ENCODE measurements at regions not wholly inside any gene's neighbourhood (a gene's known extent, or its start where the extent isn't known, plus 50 kb on each side); places are given as distances from the start of the nearest gene placed in this dataset.
"Not testable (repeated sequence)": the region's sequence is repeated elsewhere in the genome, so short reads cannot be mapped to it uniquely, and the experiment has no call there.

DNA sequence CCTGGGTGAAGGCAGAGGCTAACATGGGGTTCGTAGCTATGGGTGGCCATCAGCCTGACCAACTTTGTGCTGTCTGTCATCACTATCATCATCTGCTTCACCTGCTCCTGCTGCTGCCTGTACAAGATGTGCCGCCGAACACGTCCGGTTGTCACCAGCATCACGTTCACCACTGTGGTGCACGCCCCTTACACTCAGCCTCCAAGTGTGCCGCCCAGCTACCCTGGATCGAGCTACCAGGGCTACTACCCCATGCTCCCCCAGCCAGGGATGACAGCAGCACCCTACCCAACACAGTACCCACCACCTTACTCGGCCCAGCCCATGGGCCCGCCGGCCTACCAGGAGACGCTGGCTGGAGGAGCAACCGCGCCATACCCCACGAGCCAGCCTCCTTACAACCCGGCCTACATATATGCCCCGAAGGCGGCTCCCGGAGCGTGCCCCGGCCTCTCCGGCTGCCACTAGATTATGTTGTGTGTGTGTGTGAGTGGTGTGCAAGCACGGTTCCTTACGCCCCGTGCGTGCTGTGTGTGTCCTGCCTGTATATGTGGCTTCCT is 213.4 kb upstream of the XIST start:
- no peaks in the 10 kb centered on the region for H3K4me1 Mint-ChIP-seq
- no peak for ATAC-seq (replicated peaks)
- H3K36me3 Mint-ChIP-seq (ENCODE audit: low read depth) = no peaks in the 10 kb centered on the region
- H3K27ac Mint-ChIP-seq = no peak overlapping the region
- peaks cover 5% of the 10 kb centered on the region for H3K9me3 Mint-ChIP-seq
- H3K27me3 Mint-ChIP-seq = no peaks in the 10 kb centered on the region
- H3K4me3 Mint-ChIP-seq = no peak overlapping the region

DNA sequence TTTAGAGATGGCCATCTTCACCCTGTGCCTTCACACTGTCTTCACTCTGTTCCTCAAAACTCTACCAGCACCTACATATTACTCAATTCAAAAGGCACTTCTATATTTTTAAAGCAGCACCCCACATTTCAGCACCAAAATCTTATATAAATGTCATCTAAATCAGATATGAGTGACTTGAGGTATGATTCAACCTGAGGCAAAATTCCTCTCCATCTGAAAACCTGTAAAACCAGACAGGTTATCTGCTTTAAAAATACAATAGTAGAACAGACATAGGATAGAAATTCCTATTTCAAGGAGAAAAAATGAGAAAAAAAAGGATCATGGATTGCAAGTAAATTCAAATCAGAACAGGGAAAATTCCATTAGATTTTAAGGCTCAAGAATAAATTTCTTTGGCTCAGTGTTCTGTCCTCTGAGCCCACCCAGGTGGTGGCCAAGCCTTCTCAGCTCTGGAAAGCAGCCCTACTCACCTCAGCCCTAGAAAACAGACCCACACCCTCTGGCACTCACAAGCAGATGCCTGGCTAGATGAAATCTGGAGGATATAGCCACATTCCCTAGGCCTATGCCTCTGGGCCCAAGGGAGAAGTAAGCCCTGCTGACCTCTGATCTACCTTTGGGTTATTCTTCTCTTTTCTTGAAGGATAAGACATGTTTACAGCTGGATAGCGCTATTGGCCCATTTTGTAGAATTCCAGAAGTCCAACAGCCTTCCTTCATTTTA is 211.1 kb upstream of the XIST start:
- no peak for ATAC-seq (replicated peaks)
- H3K4me1 Mint-ChIP-seq = no peaks in the 10 kb centered on the region
- H3K27ac Mint-ChIP-seq = no peak overlapping the region
- H3K27me3 Mint-ChIP-seq = no peaks in the 10 kb centered on the region
- no peak overlapping the region for H3K4me3 Mint-ChIP-seq
- H3K9me3 Mint-ChIP-seq = peaks cover 2% of the 10 kb centered on the region
- no peaks in the 10 kb centered on the region for H3K36me3 Mint-ChIP-seq (ENCODE audit: low read depth)

DNA sequence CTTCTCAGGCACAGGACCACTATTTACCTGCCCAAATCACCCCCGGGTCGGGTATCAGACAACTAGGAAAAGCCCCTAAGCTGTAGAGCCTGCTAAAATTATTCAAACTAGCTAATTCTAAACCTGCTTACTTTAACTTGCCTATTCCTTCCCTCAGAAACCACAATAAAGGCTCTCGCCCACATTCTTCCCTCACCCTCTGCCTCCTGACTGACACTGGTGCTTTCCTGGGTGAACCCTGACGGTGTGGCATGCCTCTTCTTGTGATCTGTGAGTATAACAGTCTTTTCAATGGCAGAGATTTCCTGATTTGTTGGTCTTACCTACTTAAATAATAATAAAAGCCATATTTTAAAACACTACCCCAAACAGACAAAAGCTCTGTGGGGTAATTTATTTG is 209.4 kb upstream of the XIST start:
- H3K4me3 Mint-ChIP-seq = no peak overlapping the region
- H3K27ac Mint-ChIP-seq = no peak overlapping the region
- H3K9me3 Mint-ChIP-seq = no peaks in the 10 kb centered on the region
- ATAC-seq (replicated peaks) = no peak
- H3K36me3 Mint-ChIP-seq (ENCODE audit: low read depth) = no peaks in the 10 kb centered on the region
- H3K27me3 Mint-ChIP-seq = no peaks in the 10 kb centered on the region
- H3K4me1 Mint-ChIP-seq = no peaks in the 10 kb centered on the region

DNA sequence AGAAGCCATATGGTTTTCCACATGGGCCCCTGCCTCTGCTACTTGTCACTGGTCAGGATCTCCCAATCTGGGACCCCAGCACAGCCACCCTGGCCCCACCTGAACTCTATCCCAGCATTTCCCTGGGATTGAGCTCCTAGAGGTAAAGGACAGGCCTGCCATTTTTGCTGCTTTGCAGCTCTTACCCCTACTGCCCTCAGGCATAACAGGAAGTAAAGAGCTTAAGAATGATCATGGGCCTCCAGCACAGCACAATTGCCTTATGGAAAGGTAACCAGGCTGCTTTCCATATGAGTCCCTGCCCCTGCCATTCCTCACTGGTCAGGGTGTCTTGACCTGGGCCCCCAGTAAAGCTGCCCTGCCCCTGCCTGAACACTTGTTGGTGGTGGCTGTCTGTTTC is 196.6 kb upstream of the XIST start:
- Mint-ChIP-seq H3K36me3 (ENCODE audit: low read depth) (no peaks in the 10 kb centered on the region), H3K9me3 (no peaks in the 10 kb centered on the region), H3K27ac (no peak overlapping the region), H3K4me3 (no peak overlapping the region), H3K4me1 (no peaks in the 10 kb centered on the region), H3K27me3 (no peaks in the 10 kb centered on the region)
- no peak for ATAC-seq (replicated peaks)

DNA sequence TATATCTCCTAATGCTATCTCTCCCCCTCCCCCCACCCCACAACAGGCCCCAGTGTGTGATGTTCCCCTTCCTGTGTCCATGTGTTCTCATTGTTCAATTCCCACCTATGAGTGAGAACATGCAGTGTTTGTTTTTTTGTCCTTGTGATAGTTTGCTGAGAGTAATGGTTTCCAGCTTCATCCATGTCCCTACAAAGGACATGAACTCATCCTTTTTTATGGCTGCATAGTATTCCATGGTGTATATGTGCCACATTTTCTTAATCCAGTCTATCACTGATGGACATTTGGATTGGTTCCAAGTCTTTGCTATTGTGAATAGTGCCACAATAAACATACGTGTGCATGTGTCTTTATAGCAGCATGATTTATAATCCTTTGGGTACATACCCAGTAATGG is 181.6 kb upstream of the XIST start:
- not testable (repeated sequence) for H3K4me3 Mint-ChIP-seq; H3K27me3 Mint-ChIP-seq; H3K27ac Mint-ChIP-seq; H3K9me3 Mint-ChIP-seq; ATAC-seq (replicated peaks); H3K36me3 Mint-ChIP-seq (ENCODE audit: low read depth); H3K4me1 Mint-ChIP-seq

DNA sequence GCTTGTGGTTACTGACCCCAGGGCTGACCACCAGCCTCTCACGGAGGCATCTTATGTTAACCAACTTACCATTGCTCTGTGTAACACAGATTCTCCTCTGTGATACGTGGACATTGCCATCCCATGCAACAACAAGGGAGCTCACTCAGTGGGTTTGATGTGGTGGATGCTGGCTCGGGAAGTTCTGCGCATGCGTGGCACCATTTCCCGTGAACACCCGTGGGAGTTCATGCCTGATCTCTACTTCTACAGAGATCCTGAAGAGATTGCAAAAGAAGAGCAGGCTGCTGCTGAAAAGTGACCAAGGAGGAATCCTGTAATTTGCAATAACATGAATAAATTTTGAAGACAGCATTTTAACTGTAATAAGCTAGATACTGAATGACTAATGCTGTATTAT is 179.0 kb upstream of the XIST start:
- H3K4me1 Mint-ChIP-seq = not testable (repeated sequence)

DNA sequence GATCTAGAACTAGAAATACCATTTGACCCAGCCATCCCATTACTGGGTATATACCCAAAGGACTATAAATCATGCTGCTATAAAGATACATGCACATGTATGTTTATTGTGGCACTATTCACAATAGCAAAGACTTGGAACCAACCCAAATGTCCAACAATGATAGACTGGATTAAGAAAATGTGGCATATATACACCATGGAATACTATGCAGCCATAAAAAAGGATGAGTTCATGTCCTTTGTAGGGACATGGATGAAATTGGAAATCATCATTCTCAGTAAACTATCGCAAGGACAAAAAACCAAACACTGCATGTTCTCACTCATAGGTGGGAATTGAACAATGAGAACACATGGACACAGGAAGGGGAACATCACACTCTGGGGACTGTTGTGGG is 178.3 kb upstream of the XIST start:
- not testable (repeated sequence) for H3K36me3 Mint-ChIP-seq (ENCODE audit: low read depth); H3K4me3 Mint-ChIP-seq; H3K27ac Mint-ChIP-seq; H3K27me3 Mint-ChIP-seq; ATAC-seq (replicated peaks); H3K9me3 Mint-ChIP-seq; H3K4me1 Mint-ChIP-seq

More for the DNA sequence above, 179.0 kb upstream of the XIST start:
- not testable (repeated sequence) for H3K9me3 Mint-ChIP-seq; H3K27ac Mint-ChIP-seq; ATAC-seq (replicated peaks); H3K4me3 Mint-ChIP-seq; H3K27me3 Mint-ChIP-seq; H3K36me3 Mint-ChIP-seq (ENCODE audit: low read depth)

DNA sequence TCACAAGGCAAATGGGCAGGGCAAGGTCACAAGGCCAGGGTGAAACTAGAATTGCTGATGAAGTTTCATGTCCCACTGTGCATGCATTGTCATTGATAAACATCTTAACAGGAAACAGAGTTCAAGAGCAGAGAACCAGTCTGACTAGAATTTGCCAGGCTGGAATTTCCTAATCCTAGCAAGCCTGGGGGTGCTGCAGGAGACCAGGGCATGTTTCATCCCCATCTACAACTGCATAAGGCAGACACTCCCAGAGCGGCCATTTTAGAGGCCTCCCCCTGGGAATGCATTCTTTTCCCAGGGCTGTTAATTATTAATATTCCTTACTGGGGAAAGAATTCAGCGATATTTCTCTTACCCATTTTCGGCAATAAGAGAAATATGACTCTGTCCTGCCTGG is 172.6 kb upstream of the XIST start:
- H3K9me3 Mint-ChIP-seq; H3K36me3 Mint-ChIP-seq (ENCODE audit: low read depth); H3K4me3 Mint-ChIP-seq; ATAC-seq (replicated peaks); H3K27me3 Mint-ChIP-seq; H3K4me1 Mint-ChIP-seq; H3K27ac Mint-ChIP-seq: not testable (repeated sequence)

DNA sequence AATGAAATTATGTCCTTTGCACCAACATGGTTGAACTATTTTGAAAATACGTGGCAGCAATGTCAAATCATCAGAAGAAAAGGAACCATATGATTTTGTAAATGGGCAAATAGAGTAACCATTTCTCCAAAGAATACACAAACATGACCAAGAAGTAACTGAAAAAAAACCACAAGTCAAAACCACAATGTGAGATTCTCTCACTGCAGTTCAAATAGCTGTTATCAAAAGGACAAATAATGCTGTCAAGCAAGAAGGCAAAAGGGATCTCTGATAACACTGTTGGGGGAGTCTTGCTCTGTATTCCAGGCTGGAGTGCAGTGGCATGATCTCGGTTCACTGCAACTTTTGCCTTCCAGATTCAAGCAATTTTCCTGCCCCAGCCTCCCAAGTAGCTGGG is 170.7 kb upstream of the XIST start:
- H3K4me1 Mint-ChIP-seq = no peaks in the 10 kb centered on the region
- peaks cover 3% of the 10 kb centered on the region for H3K27me3 Mint-ChIP-seq
- peaks cover 8% of the 10 kb centered on the region for H3K9me3 Mint-ChIP-seq
- ATAC-seq (replicated peaks) = no peak
- no peak overlapping the region for H3K27ac Mint-ChIP-seq
- H3K4me3 Mint-ChIP-seq = no peak overlapping the region
- H3K36me3 Mint-ChIP-seq (ENCODE audit: low read depth) = no peaks in the 10 kb centered on the region

DNA sequence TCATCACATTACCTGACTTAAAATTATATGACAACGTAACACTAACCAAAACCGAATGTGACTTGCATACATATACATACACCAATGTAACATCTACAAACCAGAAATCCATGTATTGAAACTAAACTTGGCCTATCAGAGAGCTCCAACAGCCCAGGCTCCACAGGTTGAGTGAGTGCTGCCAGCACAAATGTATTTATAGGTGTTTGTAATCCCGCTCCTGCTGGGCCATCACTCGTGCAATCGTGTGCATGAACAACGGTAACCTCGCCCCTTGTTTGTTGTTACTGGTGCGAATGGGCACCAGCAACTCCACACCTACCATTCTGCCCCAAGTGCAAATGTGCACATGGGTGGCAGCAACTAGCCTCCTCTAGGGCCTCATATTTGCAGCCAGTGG is 165.7 kb upstream of the XIST start:
- Mint-ChIP-seq H3K27me3 (peaks cover 3% of the 10 kb centered on the region), H3K36me3 (ENCODE audit: low read depth) (no peaks in the 10 kb centered on the region), H3K27ac (no peak overlapping the region), H3K9me3 (peaks cover 4% of the 10 kb centered on the region), H3K4me1 (no peaks in the 10 kb centered on the region), H3K4me3 (no peak overlapping the region)
- ATAC-seq (replicated peaks) = no peak

DNA sequence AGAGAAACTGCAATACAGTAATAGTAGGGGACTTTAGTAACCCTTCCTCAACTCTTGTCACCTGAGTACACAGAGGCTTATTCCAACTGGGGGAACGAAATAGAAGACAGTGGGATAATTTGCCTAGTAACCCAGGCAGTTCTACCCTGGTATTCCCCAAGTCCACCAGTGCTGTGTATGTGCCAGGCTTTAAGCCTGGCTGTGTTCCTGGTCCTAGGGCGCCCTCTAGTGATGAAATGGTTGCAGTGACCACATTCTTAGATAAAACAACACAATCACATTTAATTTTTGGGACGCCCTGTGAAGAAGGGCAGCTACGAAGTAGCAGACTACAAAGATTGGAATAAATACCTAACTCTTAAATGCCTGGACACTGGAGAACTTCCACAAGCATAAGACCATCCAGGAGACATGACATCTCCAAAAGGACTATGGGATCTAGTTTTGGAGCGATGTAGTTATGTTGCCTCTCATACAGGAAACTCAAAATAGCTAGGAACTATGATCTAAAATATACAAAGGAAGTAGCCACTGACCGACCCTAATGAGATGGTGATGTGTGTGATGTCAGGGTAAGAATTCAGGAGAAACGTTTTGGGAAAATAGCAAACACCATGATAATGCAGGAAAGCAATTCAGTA is 163.0 kb upstream of the XIST start:
- H3K27ac Mint-ChIP-seq = no peak overlapping the region
- peak; percentile 62 for ATAC-seq (replicated peaks)
- no peaks in the 10 kb centered on the region for H3K36me3 Mint-ChIP-seq (ENCODE audit: low read depth)
- peaks cover 2% of the 10 kb centered on the region for H3K27me3 Mint-ChIP-seq
- peaks cover 2% of the 10 kb centered on the region for H3K9me3 Mint-ChIP-seq
- H3K4me3 Mint-ChIP-seq = no peak overlapping the region
- no peaks in the 10 kb centered on the region for H3K4me1 Mint-ChIP-seq

DNA sequence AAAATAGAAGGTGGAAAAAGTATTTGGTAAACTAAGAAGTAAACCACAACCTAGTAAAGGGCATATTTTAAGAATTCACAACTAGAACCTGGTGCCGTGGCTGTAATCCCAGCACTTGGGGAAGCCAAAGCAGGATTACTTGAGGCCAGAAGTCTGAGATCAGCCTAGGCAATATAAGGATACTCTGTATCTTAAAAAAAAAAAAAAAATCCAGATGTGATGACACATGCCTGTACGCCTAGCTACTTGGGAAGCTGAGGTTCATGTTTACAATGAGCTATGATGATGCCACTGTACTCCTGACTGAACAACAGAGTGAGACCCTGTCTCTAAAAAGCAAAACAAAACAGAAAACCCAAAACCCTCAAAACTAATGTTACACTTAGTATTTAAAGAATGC is 156.5 kb upstream of the XIST start:
- no peak for ATAC-seq (replicated peaks)
- Mint-ChIP-seq H3K27ac (no peak overlapping the region), H3K36me3 (ENCODE audit: low read depth) (peaks cover 7% of the 10 kb centered on the region), H3K4me1 (no peaks in the 10 kb centered on the region), H3K27me3 (no peaks in the 10 kb centered on the region), H3K4me3 (no peak overlapping the region), H3K9me3 (no peaks in the 10 kb centered on the region)

DNA sequence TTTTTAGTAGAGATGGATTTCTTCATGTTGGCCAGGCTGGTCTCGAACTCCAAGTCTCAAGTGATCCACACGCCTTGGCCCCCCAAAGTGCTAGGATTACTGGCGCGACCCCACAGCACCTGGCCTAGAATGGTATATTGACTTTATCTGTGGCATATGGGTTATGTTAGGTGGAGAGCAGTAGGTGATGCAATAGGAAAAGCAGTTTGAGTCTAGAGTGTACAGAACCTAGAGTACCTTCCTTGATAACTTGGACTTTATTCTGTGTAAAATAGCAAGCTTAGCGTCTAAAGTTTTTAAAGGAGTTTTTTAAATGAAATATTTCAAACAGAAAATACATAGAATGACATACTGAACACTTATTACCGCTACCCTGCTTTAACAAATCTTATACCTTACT is 139.5 kb upstream of the XIST start:
- no peak for ATAC-seq (replicated peaks)
- Mint-ChIP-seq H3K27ac (no peak overlapping the region), H3K36me3 (ENCODE audit: low read depth) (peaks cover 39% of the 10 kb centered on the region), H3K4me3 (no peak overlapping the region), H3K4me1 (no peaks in the 10 kb centered on the region), H3K27me3 (no peaks in the 10 kb centered on the region), H3K9me3 (no peaks in the 10 kb centered on the region)

DNA sequence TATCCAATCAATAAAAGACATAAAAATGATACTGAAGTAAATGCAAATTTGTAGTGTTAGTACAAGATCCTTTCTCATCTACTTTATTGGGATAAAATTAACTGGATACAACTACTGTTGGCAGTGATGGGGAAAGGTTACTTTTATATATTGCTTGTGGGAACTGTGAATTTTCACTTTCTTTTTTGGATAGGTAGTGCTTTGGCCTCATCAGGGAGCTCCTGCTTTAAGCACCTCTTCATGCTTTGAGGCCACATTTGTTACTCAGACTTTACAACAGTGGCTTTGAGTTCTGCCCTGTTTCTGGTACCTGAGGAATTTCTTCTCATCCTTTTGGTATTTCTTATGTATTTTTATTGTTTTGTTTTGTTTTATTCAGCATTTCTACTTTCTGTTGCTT is 134.7 kb upstream of the XIST start:
- no peaks in the 10 kb centered on the region for H3K9me3 Mint-ChIP-seq
- no peaks in the 10 kb centered on the region for H3K27me3 Mint-ChIP-seq
- no peaks in the 10 kb centered on the region for H3K4me1 Mint-ChIP-seq
- no peak for ATAC-seq (replicated peaks)
- no peak overlapping the region for H3K4me3 Mint-ChIP-seq
- no peak overlapping the region for H3K27ac Mint-ChIP-seq
- peaks cover 30% of the 10 kb centered on the region for H3K36me3 Mint-ChIP-seq (ENCODE audit: low read depth)

DNA sequence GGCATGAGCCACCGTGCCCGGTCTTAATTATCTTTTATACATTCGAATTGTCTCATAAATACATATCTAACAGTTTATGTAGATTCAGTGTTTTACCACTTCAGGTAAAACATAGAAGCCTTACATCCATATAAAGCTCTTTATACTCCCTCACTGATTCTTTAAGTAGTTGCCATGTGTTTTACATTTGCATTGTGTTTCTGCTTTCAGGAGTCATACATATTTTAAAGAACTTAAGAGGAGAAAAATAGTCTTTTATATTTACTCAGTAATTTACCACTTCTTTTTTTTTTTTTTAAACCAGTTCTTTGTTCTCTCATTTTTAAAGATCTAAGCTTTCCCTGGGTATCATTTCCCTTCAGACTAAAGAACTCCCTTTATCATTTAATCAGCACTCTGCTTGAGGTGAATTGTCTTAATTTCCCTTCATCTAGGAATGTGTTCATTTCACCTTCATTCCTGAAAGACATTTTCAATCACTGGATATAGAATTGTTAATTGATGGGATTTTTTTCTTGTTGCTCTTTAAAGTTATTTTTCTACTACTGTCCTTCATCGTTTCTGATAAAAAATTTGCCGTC is 127.1 kb upstream of the XIST start:
- Mint-ChIP-seq H3K9me3 (no peaks in the 10 kb centered on the region), H3K27me3 (no peaks in the 10 kb centered on the region)

More for the DNA sequence above, 127.1 kb upstream of the XIST start:
- Mint-ChIP-seq H3K4me3 (no peak overlapping the region), H3K36me3 (ENCODE audit: low read depth) (peaks cover 10% of the 10 kb centered on the region), H3K4me1 (peaks cover 5% of the 10 kb centered on the region), H3K27ac (no peak overlapping the region)
- no peak for ATAC-seq (replicated peaks)
